CD14-positive monocyte (primary cell): ENCODE measurements at regions not wholly inside any gene's neighbourhood (a gene's known extent, or its start where the extent isn't known, plus 50 kb on each side); places are given as distances from the start of the nearest gene placed in this dataset.
"Not testable (repeated sequence)": the region's sequence is repeated elsewhere in the genome, so short reads cannot be mapped to it uniquely, and the experiment has no call there.

Experiments
- DNase-seq, 3 donors: peaks; one replicate each; pipeline ENCODE4 v3.0.0-alpha.2; 2011 to 2022
- H2AFZ ChIP-seq: 2 replicates; pipeline ENCODE4 v1.6.0; 2012; ENCODE audit warnings: mild to moderate bottlenecking, low read depth, low read length, inconsistent platforms; ENCODE audit not compliant: insufficient read depth, poor library complexity, severe bottlenecking
- H3K27ac ChIP-seq, 2 donors: 1 replicate in 1 of 2; 2 replicates in 1 of 2; pipeline ENCODE4 v1.5.1; 2012 to 2013; ENCODE audit warnings: low read length in 2 of 2, control low read depth in 1 of 2, inconsistent platforms in 1 of 2, low read depth in 1 of 2, mild to moderate bottlenecking in 1 of 2
- H3K27me3 ChIP-seq, 2 donors: one replicate each; pipeline versions ENCODE4 v1.6.0 to v1.6.1; 2011 to 2013; ENCODE audit warnings: low read length in 2 of 2; ENCODE audit not compliant: control insufficient read depth in 2 of 2, insufficient read depth in 2 of 2
- H3K36me3 ChIP-seq, 2 donors: replicated peaks in 1 of 2; 1 replicate in 1 of 2; 2 replicates in 1 of 2; pipeline versions ENCODE4 v1.5.1 to v1.6.1; 2012 to 2013; ENCODE audit warnings: low read length in 2 of 2, control low read depth in 1 of 2, inconsistent platforms in 1 of 2, mild to moderate bottlenecking in 1 of 2; ENCODE audit not compliant: insufficient read depth in 2 of 2, control insufficient read depth in 1 of 2
- H3K4me1 ChIP-seq, 2 donors: 1 replicate in 1 of 2; 2 replicates in 1 of 2; pipeline versions ENCODE4 v1.5.1 to v1.6.1; 2012 to 2013; ENCODE audit warnings: low read length in 2 of 2, control low read depth in 1 of 2, inconsistent platforms in 1 of 2, mild to moderate bottlenecking in 1 of 2, moderate library complexity in 1 of 2; ENCODE audit not compliant: insufficient read depth in 2 of 2, control insufficient read depth in 1 of 2
- H3K4me2 ChIP-seq: replicated peaks from 2 replicates; pipeline ENCODE3; 2012; ENCODE audit warnings: low read length, moderate library complexity, mild to moderate bottlenecking; ENCODE audit not compliant: poor library complexity, severe bottlenecking; ENCODE audit errors: extremely low read depth
- H3K4me3 ChIP-seq, 3 experiments: fragments of 200-600 bp in 1 of 3; sonication (generic) in 1 of 3; replicated peaks in 1 of 3; 1 replicate in 2 of 3; 2 replicates in 1 of 3; pipeline ENCODE4 v1.5.1; 2011 to 2013; ENCODE audit warnings: low read length in 3 of 3, mild to moderate bottlenecking in 3 of 3, control low read depth in 2 of 3, low read depth in 2 of 3, inconsistent platforms in 1 of 3, moderate library complexity in 1 of 3
- H3K79me2 ChIP-seq: 2 replicates; pipeline ENCODE4 v1.6.0; 2012; ENCODE audit warnings: mild to moderate bottlenecking, control low read depth, inconsistent platforms, low read length, moderate library complexity; ENCODE audit not compliant: insufficient read depth
- H3K9ac ChIP-seq: 2 replicates; pipeline ENCODE4 v1.6.0; 2017; ENCODE audit warnings: low read length, mild to moderate bottlenecking; ENCODE audit not compliant: insufficient read depth, poor library complexity, severe bottlenecking
- H3K9me3 ChIP-seq, 2 donors: replicated peaks in 1 of 2; 1 replicate in 1 of 2; 2 replicates in 1 of 2; pipeline versions ENCODE4 v1.5.1 to v1.6.1; 2012 to 2013; ENCODE audit warnings: low read length in 2 of 2, control low read depth in 1 of 2; ENCODE audit not compliant: control insufficient read depth in 1 of 2, insufficient read depth in 1 of 2
- H4K20me1 ChIP-seq: 2 replicates; pipeline ENCODE4 v1.6.0; 2012; ENCODE audit warnings: mild to moderate bottlenecking, low read length, control low read depth, moderate library complexity; ENCODE audit not compliant: insufficient read depth
- H3K27ac Mint-ChIP-seq, 7 donors: one replicate each; pipeline ENCODE4 v1.8.0; 2020; ENCODE audit warnings: mild to moderate bottlenecking in 7 of 7, mixed read lengths in 7 of 7, moderate library complexity in 6 of 7, inconsistent platforms in 2 of 7
- H3K27me3 Mint-ChIP-seq, 3 donors: one replicate each; pipeline ENCODE4 v1.8.0; 2021 to 2022; ENCODE audit warnings: low read depth in 3 of 3, mild to moderate bottlenecking in 3 of 3, mixed read lengths in 3 of 3, moderate library complexity in 3 of 3, inconsistent platforms in 1 of 3
- H3K36me3 Mint-ChIP-seq, 2 donors: one replicate each; pipeline ENCODE4 v1.8.0; 2020; ENCODE audit warnings: mixed read lengths in 2 of 2, inconsistent platforms in 1 of 2, mild to moderate bottlenecking in 1 of 2
- H3K4me1 Mint-ChIP-seq: one replicate; pipeline ENCODE4 v1.8.0; 2020; ENCODE audit warnings: mild to moderate bottlenecking, mixed read lengths
- H3K4me3 Mint-ChIP-seq, 2 donors: one replicate each; pipeline ENCODE4 v1.8.0; 2020; ENCODE audit warnings: mild to moderate bottlenecking in 2 of 2, mixed read lengths in 2 of 2, moderate library complexity in 1 of 2
- H3K9me3 Mint-ChIP-seq, 7 donors: one replicate each; pipeline ENCODE4 v1.8.0; 2020 to 2022; ENCODE audit warnings: mixed read lengths in 7 of 7, mild to moderate bottlenecking in 6 of 7, moderate library complexity in 6 of 7, inconsistent platforms in 2 of 7
- CTCF ChIP-seq: fragments of 200-600 bp; IDR thresholded peaks from one replicate; pipeline ENCODE4 v1.8.0; 2022; ENCODE audit warnings: antibody characterized with exemption, mild to moderate bottlenecking
- WGBS: methylation state at CpG from one replicate; pipeline ENCODE4 v1.1.5; 2013; ENCODE audit warnings: missing lambda C conversion rate; ENCODE audit not compliant: insufficient coverage; 5-methylcytosine and 5-hydroxymethylcytosine counted together
- intact Hi-C, 2 donors: fragments of 100-400 bp; cut with micrococcal nuclease; formaldehyde crosslinking; loops; one replicate each; pipeline versions ENCODE4 v1.15.0 to v1.15.1; 2023

DNA sequence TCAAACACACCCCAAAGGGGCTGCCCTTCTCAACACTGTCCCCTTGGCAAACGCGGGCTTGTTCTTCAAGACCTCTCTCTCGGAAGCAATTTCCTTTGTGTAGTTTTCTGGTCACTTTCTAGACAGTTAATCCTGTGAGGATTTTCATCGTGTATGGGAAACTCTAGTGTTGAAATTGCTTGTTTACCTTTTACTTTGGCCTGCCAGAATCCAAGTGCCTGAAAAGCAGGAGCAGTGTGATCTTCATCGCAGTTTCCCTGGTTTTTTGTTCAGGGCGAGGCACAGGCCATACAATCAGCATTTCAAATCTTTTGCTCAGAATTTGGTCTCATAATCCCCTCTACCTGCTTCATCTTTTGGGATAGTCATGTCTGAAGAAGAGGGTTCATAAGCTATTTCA lies 115.7 kb upstream of the C9orf72 start:
- no peaks in the 10 kb centered on the region for H3K36me3 ChIP-seq
- no peaks in the 10 kb centered on the region for H3K27me3 Mint-ChIP-seq
- H3K4me3 ChIP-seq, result no peak overlapping the region
- H3K4me1 Mint-ChIP-seq, result peaks cover 8% of the 10 kb centered on the region
- H2AFZ ChIP-seq, result no peak overlapping the region
- no peak overlapping the region for H3K27ac ChIP-seq
- TF ChIP-seq CTCF, result no peak
- H3K4me1 ChIP-seq, result no peaks in the 10 kb centered on the region
- 100% methylated on average over 1 of the region's 6 CpGs for WGBS
- no peak overlapping the region for H3K4me2 ChIP-seq
- no peak overlapping the region for H3K4me3 Mint-ChIP-seq
- DNase-seq, result no peak
- H3K79me2 ChIP-seq, result no peaks in the 10 kb centered on the region
- no peak overlapping the region for H3K9ac ChIP-seq
- intact Hi-C loops, result no loop called here
- H3K27me3 ChIP-seq, result no peaks in the 10 kb centered on the region
- H3K9me3 Mint-ChIP-seq, result peaks cover 0 to 2% (median 0%) of the 10 kb centered on the region in 7 donors
- no peak overlapping the region for H3K27ac Mint-ChIP-seq
- H3K36me3 Mint-ChIP-seq, result no peaks in the 10 kb centered on the region
- no peaks in the 10 kb centered on the region for H4K20me1 ChIP-seq
- no peaks in the 10 kb centered on the region for H3K9me3 ChIP-seq

GRCh38 chr9:27690816-27691215 lies 117.5 kb upstream of the C9orf72 start:
- H3K4me2 ChIP-seq, H3K27me3 Mint-ChIP-seq, H3K36me3 ChIP-seq, DNase-seq, H3K4me1 Mint-ChIP-seq, H2AFZ ChIP-seq, H3K9ac ChIP-seq, H3K36me3 Mint-ChIP-seq, H3K9me3 ChIP-seq, H4K20me1 ChIP-seq, H3K79me2 ChIP-seq, H3K4me1 ChIP-seq, intact Hi-C loops, H3K27ac ChIP-seq, H3K4me3 ChIP-seq, H3K9me3 Mint-ChIP-seq, H3K27ac Mint-ChIP-seq, H3K27me3 ChIP-seq: not testable (repeated sequence)
- H3K4me3 Mint-ChIP-seq, result peak overlapping the region in 1 of 2 donors; percentile 45
- no CpG with 5 or more reads among the region's 17 CpGs for WGBS
